GM18873 (cell line): ENCODE measurements at regions not wholly inside any gene's neighbourhood (a gene's known extent, or its start where the extent isn't known, plus 50 kb on each side); places are given as distances from the start of the nearest gene placed in this dataset.
A peak's percentile ranks its signal among the peaks of the same experiment; 100 is the strongest.
"Not testable (repeated sequence)": the region's sequence is repeated elsewhere in the genome, so short reads cannot be mapped to it uniquely, and the experiment has no call there.

Experiments used
- ATAC-seq: cut with Tn5 transposase; IDR thresholded peaks from one replicate; pipeline ENCODE4 v1.9.1; 2021; ENCODE audit warnings: mild to moderate bottlenecking, moderate library complexity, moderate number of reproducible peaks; ENCODE audit not compliant: unreplicated experiment, low FRiP score

GRCh38 chr5:112570708-112571444, 151.8 kb upstream of the EPB41L4A start:
- no peak for ATAC-seq

- no peak for ATAC-seq
Measured at GRCh38 chr5:112573441-112573840, 154.4 kb upstream of the EPB41L4A start.

- ATAC-seq: no peak
Measured at GRCh38 chr5:112574536-112574935, 155.5 kb upstream of the EPB41L4A start.

GRCh38 chr5:112576298-112576925, 157.3 kb upstream of the EPB41L4A start:
- no peak for ATAC-seq

GRCh38 chr5:112579599-112580170, 158.0 kb upstream of the APC start:
- ATAC-seq: no peak

GRCh38 chr5:112581811-112582320, 155.8 kb upstream of the APC start:
- no peak for ATAC-seq

GRCh38 chr5:112583166-112583565, 154.5 kb upstream of the APC start:
- no peak for ATAC-seq

- no peak for ATAC-seq
Measured at GRCh38 chr5:112584781-112585180, 152.9 kb upstream of the APC start.

GRCh38 chr5:112586596-112587062, 151.1 kb upstream of the APC start:
- ATAC-seq: peak; percentile 64

GRCh38 chr5:112590858-112591257, 146.8 kb upstream of the APC start:
- not testable (repeated sequence) for ATAC-seq

- ATAC-seq: no peak
Measured at GRCh38 chr5:112594095-112594850, 143.4 kb upstream of the APC start.

- ATAC-seq: no peak
Measured at GRCh38 chr5:112594941-112595340, 142.7 kb upstream of the APC start.

- no peak for ATAC-seq
Measured at GRCh38 chr5:112597831-112598230, 139.9 kb upstream of the APC start.

- not testable (repeated sequence) for ATAC-seq
Measured at GRCh38 chr5:112600510-112600909, 137.2 kb upstream of the APC start.

- ATAC-seq: peak; percentile 53
Measured at GRCh38 chr5:112604732-112605630, 132.7 kb upstream of the APC start.

GRCh38 chr5:112608975-112609374, 128.7 kb upstream of the APC start:
- ATAC-seq: no peak

- ATAC-seq: no peak
Measured at GRCh38 chr5:112612663-112613062, 125.0 kb upstream of the APC start.

GRCh38 chr5:112614285-112614684, 123.4 kb upstream of the APC start:
- no peak for ATAC-seq

- ATAC-seq: no peak
Measured at GRCh38 chr5:112614986-112615385, 122.7 kb upstream of the APC start.
